Activated T-helper 1 cell treated with anti-CD3 and anti-CD28 coated beads, Interleukin-2, amount 50 U/mL, for 16 hours (primary cell): ENCODE measurements at regions not wholly inside any gene's neighbourhood (a gene's known extent, or its start where the extent isn't known, plus 50 kb on each side); places are given as distances from the start of the nearest gene placed in this dataset.
"Not testable (repeated sequence)": the region's sequence is repeated elsewhere in the genome, so short reads cannot be mapped to it uniquely, and the experiment has no call there.

Experiments used
- DNase-seq, 2 donors: peaks; one replicate each; pipeline ENCODE4 v3.0.0-alpha.2; 2020; ENCODE audit warnings: low read depth in 1 of 2, low spot score in 1 of 2

DNA sequence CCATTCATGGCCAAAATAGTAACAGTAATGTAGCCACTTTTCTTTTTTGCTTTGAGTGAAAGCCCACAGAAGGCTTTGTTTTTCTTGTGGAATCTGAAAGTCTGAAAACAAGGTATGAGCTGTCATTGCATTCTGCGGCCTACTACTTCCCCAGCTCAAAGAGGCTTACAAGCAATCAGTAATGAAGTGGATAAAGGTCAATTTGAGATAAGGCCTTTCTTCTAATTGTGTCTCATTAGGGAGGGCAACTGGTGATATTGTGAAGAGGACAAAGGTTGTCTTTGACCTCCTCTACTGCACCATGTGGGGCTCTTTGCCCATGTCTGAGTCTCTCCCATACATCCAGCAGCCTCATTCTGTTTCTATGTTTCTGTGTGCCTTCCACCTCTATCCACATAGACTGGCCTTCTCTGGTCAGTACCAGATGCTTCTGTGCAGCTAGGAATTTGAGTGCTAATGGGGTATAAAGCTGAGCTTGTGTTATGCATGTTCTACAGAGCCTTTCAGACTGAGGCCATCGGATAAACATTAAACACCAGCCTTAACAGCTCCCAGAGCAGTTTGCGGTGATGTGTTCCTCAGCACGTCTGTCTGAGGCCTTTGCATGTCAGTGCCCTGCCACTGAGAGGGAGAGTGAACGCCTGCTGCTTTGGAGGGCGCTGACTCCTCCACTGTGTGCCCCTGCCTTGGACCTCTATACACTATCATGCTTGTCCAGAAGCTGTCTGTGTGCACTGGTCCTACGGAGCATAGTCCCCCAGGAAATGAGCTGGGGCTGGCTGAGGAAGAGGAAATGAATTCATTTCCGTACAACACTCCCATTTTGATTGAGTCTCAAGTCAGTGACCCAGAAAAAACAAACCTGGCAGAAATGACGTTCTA lies 80.2 kb downstream of the SH2D1A start:
- no peak for DNase-seq

DNA sequence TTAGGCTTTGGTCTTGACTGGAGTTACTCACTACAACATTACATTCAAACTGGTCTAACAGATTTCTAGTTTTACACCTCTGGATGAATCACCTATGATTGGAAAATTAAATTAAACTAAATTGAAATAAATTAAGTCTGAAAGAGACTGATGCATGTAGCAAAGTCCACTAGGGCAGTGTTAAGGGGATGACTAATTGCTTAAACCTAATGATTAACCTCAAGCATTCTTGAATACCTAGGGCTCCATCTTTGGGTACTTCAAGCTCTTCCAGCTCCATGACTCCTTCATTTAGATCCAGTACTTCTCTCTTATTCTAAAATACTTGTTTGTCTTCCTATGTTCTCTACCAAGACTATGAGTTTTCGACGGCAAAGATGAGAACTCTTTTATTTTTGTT lies 86.8 kb downstream of the SH2D1A start:
- no peak for DNase-seq

DNA sequence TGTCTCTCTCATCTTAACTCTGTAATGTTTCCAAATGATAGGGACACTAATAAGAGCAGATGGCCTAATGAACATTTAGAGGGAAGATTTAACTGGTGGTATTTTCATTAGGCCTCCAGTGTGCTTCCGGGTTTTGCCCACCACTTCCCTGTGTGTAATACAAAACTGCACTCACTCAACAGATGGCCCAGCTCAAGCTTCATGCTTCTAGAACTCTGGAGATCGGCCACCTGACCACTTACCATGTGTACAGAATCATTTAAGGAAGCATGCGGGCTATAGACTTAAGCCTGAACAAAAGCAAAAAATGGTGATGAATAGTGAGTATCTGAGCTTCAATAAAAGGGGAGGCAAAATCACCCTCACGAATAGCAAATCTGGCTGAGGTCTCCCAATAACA lies 89.3 kb downstream of the SH2D1A start:
- DNase-seq: no peak

DNA sequence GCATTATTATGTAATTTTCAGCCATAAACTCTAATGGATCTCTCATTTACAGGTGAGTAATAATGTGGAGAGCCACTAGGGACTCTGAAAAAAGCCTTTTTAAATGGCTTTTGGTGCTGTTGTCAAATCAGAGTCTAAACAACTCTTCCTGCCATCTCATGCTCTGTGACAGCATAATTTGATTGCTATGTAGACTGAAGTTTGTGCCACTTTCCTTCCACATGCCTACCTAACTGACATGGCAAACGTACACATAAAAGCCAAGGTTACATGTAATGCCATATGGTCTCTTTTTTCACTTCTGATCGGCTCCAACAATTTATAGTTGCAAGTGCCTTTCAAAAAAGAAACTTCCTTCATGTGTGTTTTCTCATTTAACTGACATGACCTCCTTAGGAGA lies 94.3 kb downstream of the SH2D1A start:
- no peak for DNase-seq

DNA sequence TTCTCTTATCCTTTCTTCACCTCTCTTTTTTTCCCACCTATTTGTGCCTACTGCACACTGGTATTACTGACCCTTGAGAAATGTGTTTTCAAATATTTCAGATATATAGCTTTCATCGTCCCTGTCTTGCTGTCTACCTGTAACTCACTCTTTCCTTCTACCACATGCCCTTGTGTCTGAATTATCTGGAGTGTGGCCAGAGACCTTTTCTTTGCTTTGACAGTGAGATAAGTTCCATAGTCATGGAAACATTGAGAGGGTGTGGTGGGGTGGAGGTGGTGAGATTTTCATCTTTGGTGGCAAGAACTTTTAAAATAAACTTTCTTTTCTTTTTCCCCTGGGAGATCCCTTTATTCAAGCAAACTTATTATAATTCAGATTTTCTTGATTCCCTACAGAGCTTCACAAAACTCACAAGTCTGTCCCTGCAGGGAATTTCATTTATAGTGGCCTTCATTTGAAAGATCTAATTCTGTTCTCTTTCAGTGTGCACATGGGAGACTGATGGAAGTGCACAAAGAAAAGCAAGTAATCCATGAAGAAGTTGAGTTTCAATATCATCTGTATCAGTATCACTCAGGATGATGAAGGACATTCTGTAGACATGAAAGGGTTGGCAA lies 95.7 kb downstream of the SH2D1A start:
- no peak for DNase-seq

DNA sequence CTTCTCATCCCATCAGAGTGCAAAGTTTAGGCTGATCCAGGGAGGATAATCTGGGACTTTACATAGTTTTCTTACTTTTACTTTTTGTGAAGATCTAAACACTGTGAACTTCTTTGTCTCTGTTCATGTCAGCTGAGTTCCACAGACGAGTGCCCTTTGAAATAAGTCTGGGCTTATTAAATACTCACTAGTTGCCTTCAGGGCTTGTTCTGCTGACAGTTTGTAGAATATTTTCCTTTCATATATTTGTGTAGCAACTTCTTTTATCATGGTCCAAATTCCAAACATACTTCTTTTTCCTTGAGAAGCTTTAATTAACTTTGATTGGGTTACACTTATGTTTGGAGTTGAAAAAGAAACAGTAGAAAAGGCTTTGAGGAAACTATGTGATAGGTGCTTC lies 109.6 kb downstream of the SH2D1A start:
- DNase-seq: no peak

DNA sequence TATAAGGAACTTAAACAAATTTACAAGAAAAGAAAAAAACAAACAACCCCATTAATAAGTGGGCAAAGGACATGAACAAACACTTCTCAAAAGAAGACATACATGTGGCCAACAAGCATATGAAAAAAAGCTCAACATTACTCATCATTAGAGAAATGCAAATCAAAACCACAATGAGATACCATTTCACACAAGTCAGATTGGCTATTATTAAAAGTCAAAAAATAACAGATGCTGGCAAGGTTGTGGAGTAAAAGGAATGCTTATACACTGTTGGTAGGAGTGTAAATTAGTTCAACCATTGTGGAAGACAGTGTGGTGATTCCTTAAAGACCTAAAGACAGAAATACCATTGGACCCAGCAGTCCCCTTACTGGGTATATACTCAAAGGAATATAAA lies 113.5 kb downstream of the SH2D1A start:
- not testable (repeated sequence) for DNase-seq

DNA sequence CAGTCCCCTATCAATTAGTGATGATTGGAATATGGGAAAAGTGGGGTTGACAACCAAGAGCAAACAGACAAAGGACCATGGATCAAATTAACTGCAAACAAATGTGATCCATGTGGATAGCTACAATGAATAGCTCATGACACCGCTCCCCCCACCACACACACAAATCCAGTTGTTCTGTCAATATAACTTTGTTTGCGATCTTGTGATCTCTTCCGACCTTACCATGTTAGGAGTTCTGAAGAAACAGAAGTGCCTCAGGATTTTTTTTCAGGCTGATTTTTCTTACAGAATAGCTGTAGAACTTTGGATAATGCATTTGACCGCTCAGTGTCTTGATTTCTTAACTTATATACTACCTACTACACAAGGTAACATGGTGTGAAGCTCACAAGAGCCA lies 116.6 kb downstream of the SH2D1A start:
- DNase-seq: no peak

DNA sequence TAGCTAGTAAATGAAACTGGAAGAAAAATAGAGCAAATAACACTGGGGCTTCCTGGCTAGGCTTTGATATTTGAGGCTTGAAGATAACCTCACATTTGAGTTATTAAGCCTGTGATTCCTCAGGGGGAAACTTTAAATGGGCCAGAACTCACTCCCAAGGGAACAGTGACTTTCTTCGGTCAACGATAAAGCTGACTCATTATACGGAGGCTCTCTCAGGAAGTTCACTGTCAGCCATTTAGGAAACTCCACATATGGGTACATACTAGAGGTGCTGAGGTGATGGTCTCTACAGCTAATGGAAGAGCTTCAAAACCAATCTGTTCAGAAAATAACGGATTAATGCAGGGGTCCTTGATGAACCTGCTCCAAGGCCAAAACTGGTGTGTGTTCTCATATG lies 120.8 kb downstream of the SH2D1A start:
- no peak for DNase-seq

DNA sequence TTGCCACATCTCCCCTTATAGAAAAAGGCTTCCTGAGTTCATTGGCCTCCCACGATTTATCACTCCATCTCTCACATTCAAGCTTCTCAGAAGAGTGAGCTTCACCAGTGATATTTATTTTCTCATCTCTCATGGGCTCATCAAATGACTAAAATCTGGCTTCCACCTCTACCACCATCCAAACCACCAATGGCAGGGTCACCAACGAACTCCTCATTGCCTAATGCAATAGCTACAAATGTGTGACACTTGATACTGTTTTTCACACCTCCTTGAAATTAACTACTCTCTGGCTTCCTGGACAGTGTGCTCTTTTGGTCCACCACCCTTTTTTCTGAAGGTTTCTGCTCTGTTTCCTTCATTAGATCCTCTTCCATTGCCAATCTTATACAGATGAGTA lies 129.0 kb downstream of the SH2D1A start:
- DNase-seq: no peak

DNA sequence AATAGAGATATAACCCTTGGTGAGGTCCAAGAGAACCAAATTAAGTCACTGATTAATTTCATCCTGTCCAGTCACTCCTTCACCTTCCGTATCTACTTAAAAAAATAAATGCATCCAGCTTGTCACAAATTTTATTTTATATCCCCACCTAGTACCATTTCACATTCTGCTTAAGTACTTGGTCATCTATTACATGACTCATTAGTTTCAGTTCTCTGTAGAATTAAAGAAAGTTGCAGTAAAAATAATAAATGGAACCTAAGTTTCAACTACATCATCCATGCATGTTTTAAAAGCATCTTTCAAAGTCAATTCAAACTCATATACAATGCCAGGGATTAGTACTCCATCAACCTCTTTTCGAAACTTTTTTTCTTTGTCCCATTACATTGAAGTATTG lies 130.2 kb downstream of the SH2D1A start:
- DNase-seq: no peak

DNA sequence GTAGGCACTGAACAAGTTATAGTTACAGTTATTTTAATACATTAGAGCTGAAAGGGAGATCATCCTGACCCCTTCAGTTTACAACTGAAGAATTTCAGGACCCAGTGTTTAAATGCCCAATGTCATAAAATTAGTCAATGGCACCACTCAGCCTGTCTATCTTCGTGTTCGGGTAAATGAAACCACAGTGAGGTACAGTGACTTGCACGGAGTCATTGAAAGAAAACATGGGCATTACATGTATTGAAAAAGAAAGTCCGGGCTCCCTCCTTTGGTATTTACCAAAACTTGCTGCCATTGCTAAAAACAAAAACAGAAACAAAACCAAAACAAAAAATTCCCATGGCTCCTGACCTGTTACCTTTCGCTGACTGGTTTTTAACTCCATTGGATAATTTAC lies 131.7 kb downstream of the SH2D1A start:
- DNase-seq: no peak

DNA sequence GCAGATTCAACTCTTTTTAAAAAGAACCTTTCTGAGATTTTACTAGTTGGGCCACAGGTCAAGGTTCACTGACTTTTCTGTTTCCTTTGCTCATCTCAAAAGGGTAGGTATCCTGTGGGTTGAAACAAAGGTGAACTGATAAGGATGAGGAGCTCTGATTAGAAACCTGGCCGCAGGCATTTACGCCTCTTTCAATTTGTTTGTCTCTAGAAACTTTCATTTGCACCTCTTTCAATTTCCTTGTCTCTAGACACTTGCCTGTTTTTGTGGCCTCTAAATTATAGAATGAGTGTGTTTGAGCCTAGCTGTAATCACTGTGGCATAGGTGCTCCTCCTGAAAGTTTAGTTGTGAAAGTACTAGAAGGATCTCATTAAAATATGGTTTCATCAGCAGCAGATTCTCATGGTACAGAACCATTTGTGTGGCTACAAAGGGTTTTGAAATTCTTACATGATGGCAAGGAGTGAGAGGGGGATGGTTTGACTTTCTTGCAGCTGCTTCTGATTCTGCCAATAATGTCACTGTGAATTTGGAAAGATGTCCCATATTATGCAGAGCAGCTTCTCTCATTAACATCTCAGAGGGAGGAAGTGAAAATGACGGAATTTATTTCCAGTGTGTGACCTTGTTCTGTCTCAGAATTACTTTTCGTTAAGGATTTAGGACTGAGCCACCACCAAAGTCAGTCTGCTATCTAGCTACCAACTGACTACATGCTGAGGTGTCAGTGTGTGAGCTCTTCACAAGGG lies 142.2 kb downstream of the SH2D1A start:
- no peak for DNase-seq

DNA sequence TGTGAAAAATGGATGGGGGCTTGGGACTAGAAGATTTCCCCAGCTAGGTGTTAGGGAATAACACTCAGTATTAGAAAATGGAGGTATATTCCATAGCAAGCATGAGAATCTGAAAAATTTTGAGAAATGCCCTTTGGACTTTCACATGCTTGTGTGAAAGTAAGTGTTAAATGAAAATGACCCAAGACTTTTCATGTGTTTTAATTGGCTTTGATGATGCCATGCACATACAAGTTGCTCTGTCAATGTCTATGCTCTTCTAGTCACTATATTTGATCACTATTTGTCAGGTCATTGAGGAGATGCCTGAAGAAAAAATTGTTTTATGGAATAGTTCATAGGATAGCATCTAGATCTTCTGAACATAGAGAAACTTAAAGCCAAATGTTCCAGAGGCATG lies 147.6 kb downstream of the SH2D1A start:
- DNase-seq: no peak

DNA sequence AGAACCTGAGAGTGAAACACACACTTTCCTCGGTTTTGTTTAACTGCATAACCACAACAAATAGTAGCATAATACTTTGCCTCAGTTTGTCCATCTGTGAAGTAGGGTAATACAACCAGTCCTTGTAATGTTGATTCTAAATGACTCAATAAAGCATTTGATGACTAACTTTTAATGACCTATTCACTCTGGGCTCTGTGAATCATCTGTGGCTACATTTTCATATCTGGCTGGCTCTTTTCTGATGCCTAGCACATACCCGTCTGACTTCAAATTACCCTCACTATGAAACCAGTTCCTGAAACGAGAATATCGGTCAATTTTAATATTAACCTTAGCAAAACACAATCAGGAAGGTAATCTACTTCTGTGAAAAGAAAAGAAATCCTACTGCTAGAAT lies 151.0 kb downstream of the SH2D1A start:
- DNase-seq: no peak

DNA sequence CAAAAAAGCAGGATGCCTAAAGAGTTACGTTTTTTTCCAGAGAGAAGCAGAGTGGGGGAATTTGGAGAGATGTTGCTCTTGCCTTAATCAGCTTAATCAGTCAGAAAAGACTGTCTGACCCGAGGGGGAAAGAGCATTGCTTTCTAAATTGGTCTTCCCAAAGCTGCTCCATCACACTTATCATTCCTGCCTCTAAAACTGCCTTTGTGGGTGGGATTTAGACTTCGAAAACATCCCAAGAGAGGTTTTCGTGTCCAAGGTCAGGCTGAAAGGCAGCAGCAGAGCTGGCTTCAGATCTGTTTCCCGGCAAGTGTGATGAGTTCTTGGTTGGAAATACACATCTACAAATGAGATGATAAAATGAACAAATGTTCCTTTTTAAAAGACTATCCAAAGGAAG lies 155.2 kb downstream of the SH2D1A start:
- DNase-seq: no peak

DNA sequence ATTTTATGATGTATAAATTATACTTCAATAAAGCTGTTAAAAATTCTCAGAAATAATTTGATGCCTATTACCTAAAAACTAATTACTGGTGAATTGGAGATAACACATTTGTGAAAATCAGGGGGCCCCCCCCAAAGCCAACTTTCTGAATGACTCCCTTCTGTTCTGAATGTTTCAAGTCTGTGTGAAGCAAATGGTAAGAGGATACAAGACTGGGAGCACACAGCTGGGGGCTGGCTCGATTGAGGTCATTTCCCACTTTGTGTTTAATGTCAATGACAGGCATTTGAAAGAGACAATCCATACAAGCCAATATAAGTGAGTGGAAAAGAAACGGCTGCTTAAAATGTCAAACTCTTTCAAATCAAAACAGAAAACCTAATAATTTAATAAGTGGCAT lies 155.8 kb downstream of the SH2D1A start:
- no peak for DNase-seq

DNA sequence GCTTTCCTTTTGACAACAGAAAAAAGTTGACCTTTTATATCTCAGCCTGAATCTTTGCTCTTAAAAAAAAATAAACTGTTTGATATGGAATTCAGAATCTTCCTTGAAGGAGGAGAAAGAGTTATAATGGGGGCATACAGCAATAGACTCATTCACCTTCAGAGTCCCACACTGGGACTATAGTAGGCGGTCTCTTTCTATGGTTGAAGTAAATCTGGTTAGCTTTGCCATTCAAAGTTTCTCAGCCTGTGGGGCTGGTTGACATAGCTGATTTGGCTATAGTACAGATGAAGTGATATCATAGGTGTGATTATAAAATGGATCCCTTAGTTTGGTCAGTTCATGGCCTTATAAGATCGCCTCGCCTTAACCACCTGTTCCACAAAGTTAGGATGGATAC lies 156.2 kb downstream of the SH2D1A start:
- no peak for DNase-seq

DNA sequence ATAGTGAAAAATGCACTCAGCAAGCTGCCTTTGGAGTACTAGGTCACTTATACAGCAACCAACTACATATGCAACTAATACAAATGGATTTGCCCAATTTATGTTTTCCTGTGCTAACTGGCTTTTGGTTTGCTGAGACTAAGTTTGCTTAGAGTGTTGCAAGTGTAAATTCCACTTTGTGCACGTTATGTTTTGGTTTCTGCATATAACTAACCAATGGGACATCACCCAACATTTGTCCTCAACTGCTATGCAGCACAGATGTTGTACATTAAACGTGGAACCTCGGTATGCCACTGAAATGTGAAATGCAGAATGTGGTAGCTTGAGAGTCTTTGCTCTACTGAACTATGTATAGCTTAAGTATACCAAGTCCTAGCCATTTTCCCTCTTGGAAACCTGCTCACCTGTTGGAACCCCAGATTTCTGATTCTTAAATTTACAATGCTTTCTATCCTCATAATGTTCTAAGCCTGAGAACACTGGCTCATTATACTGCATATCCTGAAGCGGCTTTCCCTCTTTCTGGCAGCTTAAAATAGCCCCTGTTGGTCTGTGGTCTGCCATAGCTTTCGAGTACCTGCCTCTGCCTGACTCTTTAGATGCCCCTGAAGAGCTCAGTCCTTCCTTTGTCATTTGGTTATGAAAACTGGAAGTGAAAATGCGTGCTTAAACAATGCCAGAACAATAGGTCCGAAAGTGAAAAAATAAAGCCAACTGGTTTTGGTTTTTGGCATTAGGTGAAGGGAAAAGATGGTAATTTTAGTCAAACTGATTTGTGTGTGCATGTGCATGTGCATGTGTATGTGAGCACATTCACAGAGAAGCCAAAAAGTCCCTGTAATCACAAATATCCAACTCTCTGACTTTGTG lies 158.0 kb downstream of the SH2D1A start:
- no peak for DNase-seq

DNA sequence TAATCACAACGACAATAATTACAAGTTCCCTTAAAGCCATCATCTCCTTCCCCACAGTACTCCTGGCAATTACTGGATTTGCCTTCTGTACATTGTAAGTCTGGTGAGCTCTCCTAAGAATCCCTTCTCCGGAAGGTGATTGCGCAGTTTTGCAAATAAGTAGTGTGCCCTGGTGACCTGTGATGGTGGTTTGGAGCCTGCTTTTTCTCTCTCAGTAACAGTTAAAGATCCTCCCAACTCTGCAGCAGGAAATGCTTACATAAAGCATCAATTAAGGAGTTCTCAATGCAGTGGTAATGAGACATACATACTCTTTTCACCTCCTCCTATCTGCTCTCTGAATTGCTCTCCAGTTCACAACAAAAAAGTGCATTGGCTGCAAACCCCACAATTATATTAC lies 159.7 kb downstream of the SH2D1A start:
- DNase-seq: no peak

DNA sequence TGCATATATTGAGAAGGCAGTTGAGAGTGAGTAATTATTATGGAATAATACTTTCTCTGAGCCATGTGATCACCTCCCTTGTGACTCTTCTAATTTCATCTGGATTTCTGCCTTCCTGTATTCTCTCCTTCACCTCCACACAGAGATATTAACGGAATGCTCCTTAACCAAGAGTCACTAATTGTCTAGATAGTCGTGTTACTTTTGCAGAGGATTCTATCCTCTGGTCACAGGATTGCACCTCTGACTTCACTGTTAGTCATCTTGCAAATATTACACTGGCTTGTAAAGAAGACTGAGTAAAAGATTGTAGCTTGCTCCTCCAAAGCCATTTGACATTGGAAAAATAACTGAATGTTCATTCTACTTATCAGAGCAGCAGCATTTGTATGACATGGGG lies 160.9 kb downstream of the SH2D1A start:
- no peak for DNase-seq
